Stimulated activated naive CD4-positive, alpha-beta T cell treated with Interleukin-2 at 50 U/mL for 16 hours (primary cell): ENCODE measurements at regions not wholly inside any gene's neighbourhood (a gene's known extent, or its start where the extent isn't known, plus 50 kb on each side); places are given as distances from the start of the nearest gene placed in this dataset.

ENCODE experiments used
- DNase-seq: peaks from one replicate; lab custom pipeline; 2025; lab: John Stamatoyannopoulos, UW

DNA sequence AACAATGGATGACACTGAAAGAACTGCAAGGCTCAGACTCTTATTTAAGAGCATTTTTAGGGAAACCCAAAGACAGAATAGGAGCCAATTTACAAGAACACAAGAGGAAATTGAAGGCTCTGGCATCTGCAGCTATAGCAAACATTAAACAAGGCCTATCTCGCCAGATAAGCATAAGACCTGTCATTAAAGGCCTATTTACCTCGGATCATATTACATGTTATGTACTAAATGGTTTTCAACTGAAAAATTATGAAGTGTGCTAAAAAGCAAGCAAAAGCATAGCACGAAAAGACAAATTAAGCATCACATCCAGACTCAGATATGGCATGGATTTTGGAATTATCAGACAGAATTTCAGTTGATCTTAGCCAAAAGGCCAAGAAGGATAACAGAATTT lies 617.1 kb downstream of the SQOR start:
- no peak for DNase-seq

DNA sequence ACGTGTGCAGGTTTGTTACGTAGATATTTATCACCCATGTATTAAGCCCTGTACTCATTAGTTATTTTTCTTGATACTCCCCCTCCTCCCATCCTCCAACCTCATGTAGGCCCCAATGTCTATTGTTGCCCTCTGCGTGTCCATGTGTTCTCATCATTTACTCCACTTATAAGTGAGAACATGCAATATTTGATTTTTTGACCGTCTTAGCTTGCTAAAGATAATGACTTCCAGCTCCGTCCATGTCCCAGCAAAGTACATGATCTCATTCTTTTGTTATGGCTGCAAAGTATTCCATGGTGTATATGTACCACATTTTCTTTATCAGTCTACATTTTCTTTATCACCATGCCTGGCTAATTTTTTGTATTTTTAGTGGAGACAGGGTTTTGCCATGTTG lies 623.2 kb downstream of the SQOR start:
- DNase-seq = no peak

DNA sequence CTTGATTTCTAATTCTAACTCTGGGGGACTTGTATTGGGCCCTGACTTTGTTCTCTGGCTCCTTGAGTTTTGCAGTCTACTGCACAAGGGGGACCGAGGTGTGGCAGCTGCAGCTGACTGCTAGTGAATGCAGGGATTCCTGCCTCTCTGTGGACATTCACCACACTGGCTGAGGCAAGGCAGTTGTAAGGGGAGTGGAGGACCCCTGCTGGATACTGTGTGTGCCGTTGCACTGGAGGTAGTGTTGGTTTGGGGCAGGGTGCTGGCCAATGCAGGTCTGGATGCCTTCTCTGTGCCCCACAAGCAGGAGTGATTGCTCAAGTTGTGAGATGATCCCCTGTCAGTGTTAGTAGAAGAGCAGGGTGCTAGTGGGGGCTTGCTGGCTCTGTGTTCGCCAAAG lies 626.1 kb downstream of the SQOR start:
- DNase-seq = no peak

DNA sequence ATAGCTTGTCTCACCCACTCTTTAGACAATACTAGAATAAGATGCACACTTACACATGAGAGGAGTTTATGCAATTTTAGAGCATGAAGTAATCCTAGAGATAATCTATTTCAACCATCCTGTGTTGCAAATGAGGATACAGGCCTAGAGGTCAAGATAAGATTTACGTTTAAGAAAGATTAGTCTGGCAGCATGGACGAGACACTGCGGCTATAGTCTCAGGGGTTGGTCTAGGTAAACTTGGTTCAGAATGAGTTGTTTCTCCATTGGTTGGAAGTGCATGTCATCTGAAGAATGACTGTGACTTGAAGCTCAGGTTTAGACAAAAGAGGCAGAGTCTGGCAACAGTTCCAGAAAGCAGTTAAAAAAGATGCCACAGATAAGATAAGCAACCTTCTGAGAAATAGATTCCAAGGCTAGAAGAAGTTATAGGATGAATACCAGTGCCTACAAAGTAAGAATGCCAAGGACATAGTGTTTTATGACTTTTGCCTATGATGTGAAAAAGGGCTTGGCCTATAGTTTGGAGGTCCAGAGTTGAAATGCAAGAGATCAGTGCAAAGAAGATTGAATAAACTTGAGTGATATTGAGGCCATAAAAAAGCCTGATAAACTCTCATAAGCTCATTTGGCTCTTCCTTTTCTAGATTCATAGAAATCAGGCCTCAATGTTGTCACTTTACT lies 631.0 kb downstream of the SQOR start:
- DNase-seq = no peak

DNA sequence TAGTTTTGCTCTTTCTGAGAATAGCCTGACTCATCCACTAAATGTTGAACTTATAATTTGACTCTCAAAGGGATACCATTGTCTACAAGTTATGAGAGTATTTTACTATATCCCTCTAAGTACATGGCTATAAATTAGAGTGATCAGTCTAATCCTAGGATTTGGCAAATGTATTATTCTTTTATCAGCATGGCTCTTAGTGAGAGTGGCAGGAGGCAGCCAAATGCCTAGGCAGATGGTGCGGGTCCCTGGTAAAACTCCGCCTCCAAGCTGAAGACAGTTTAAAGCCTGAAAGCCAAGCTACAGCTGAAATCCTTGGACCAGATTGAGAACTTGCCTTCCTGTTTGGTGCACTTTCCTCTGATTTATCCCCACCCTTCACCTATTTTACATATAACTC lies 631.8 kb downstream of the SQOR start:
- no peak for DNase-seq

DNA sequence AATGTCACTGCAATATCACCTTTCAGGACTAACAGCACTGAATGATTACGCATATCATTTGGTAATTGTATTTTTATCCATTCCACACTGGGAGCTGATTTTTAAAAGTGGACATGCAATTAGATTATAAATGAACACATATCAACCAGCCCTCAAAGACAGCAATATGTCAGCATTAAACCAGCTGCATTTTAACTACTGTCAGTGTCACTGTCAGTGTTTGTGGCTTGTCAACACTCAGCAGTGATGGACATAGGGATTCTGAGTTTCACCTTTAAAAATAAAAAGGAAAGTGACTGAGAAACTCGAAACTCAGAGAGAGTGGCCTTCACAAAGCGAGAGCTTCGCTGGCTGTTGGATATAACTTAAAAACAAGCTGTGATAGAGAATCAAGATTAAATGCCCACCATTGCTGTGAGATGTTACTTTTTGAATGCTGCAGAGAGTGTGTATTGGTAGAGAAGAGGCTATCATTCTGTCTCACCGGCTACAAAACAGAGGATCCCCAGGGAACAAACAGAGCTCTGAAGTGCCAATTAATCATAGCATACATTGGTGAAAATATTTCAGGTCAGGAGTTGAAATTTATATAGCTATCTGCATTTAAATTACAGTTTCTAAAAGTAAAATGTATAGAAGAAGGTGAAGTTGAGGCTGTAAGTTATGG lies 635.8 kb downstream of the SQOR start:
- DNase-seq = no peak

DNA sequence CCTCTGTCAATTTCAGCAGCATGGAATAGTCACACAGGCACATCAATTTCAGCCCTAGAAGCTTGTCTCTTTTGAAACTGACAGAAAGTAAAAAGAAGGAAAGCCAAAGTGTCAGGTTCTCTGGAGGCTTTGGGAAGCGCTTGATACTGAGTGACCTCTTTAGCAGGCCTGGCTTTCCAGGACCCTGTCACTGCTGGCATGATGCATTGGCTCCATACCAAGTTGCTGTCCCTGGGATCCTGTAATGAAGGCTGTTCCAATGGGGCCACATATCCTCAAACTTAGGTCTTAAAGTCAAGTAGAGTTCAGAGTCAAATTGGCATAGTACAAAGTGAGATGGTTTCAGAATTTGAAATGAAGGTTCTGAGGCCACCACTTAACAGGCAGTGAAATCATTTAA lies 640.9 kb downstream of the SQOR start:
- DNase-seq = no peak

DNA sequence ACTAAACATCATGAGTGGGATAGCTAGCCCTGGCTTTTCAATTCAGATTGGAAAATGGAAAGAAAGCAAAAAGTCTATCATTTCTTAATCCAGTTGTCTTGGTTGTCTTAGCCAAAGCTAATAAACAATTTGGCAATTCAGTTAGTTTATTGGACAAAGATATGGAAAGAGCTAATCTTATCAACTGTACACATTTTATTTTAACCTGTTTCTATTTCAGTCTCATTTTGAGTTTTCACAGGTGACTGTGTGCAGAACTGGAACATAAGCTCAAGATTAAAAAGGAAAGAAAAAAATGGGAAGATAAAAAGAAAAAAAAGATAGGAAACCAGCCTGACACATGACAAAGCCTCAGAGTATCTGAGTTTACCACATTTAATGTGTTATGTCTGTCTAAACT lies 642.6 kb downstream of the SQOR start:
- no peak for DNase-seq

DNA sequence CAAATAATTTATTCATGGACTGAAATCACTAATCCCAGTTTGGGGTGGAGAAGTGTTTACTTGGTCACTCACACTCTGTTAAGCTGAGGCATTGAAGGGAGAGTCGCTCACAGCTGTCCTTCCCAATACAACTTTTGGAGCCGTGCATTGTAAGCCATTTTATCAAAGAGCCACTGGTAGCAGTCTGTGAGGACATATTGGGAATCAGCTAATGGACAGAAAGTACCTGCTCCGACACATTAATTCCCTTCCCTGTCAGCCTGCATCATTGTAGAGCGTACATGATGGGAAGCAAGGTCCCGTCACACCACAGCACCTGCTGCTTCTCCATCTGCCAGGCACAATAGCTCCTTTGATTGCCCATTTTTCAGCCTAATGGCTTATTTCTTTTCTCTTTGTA lies 643.2 kb downstream of the SQOR start:
- DNase-seq = no peak

DNA sequence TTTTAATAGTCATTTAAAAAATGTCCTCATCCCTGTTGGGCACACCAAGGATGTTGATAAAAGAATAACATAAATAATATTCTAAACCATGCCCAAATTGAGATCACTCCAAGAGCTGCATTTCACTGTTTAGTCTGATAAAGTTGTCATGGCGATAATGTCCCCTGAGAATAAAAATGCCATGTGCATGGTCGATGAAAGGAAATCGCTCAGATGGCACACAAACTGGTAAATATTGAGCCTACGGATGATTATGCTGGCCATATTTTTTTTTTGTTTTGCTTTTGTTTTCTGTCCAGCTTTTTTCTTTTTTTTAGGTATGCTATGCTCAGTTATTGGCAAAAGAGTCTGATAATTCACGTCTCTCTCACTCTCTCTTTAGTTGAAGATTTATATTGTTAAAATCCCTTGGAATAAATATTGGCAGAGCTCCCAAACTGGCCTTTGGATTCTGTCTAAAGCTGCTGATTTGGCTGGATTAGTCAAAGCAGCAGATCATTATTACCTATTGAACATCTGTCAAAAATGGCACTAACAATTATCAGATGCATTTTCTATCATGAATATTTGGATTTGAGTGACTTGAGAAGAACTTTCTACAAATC lies 643.8 kb downstream of the SQOR start:
- no peak for DNase-seq

DNA sequence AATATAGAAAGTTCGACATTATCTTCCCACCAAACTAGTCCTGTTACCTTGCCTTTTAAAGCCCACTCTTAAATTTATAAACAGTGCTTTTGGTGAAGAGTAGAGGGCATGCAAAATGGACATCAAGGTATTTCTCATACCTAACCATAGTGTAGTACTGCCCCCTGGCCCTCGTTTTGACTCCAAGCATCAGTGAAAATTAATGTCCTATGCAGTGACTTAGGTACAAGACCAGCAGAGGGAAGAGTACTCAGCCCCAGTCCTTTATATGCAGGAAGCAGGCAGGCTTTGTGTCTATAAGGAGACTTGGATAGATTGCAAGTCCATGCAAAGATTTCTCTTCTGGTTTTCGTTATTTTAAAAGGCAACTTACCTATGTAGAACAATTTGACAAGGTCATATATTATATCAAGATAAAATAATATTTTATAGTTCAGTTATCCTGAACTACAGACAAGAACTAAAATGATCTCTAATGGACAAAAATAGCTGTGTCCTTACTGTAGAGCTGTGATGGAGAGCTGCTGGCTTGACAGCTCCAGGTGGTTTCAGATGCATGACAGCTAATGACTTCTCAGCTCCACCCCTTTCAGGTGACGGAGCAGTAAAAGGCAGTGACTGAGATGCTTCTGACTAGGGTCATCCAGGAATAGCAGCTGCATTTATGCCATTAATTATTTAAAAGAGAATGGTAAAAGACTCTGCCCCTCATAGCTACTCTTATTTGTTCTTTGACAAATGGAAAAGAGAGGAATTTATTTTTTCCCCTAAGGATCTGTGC lies 646.1 kb downstream of the SQOR start:
- no peak for DNase-seq

DNA sequence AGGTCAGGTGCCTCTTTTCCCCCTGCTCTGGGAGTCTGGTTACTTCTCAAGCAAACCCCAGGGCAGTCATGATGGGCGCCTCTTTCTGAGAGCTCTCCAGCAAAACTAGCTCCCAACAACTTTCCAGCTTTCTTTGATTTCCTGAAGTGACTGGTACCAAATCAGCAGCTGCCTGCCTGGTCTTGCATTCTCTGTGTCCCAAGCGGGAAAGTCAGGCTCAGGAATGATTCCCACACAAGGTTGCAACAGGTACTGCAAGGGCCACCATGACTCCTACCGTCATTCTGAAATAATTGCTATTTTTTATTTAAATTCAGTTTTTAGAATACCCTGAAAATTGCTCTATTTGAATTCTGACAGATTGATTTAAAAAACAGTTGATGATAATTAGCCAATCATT lies 658.7 kb downstream of the SQOR start:
- DNase-seq = no peak

DNA sequence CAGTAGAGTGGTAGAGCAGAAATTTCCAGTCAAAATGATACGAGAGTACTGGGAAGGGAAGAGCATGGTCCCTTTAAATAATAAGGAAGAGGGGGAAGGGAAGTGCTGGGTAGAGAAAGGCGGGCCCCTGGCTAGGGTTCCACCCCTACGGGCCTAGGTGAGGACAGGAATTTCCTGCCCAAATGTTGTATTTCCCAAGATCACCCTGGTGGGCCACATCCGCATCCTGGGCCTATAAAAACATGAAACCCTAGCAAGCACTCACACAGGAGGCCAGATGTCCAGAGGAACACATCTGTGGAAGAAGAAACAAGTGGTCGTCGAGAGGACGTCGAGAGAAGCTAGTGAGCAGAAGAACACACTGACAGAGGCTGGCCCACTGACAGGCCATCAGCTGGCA lies 661.2 kb downstream of the SQOR start:
- no peak for DNase-seq

DNA sequence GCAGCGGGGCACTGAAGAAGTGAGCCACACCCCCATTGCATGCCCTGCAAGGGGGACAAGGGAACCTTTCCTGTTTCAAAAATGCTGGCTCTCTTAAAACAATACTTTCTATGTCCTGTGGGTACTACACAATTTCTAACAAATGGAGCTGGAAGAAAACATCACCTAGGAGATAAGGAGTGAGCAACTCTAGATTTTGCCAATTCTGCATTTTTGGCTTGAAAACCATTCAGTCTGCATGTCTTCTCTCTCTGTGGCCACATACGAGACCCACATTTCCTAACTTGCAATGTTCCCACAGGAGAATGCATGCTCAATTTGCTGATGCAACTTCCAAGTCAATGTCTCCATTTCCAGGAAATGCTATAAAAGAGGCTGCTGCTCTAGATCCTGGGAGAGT lies 662.0 kb downstream of the SQOR start:
- DNase-seq = no peak

DNA sequence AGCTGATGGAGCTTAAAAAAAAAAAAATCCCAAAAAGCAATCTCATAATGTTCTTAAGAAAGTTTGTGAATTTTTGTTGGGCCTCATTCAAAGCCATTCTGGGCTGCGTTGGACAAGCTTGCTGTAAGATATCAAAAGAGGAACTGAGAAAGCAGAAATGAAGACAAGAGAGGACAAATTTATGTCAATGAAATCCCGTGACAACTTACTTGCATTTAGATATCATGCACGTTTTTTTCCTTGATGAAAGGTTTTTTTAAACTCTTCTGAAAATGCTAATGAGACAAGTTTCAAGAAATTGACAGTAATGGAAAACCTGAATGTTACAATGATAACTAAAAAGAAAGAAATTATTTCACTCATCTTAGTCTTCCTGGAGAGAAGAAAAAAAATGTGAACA lies 662.9 kb downstream of the SQOR start:
- DNase-seq = no peak

DNA sequence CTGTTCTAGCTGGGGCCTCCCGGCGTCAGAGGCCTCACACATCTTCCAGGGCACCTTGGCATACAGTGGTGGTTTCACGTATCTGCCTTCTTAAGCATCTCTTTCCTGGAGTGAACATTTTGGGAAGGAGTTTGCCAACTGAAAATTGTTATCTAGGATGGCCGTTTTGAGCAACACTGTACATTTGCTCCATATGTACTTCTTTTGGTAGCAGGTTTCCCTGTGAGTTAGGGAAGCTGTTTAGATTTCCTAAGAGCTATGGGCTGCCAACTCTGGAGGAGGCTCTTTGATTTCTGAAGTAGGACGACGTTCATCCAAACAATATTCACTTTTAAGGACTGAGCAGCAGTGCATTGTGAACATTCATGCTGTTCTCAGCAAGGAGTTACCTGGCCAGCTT lies 665.9 kb downstream of the SQOR start:
- no peak for DNase-seq

DNA sequence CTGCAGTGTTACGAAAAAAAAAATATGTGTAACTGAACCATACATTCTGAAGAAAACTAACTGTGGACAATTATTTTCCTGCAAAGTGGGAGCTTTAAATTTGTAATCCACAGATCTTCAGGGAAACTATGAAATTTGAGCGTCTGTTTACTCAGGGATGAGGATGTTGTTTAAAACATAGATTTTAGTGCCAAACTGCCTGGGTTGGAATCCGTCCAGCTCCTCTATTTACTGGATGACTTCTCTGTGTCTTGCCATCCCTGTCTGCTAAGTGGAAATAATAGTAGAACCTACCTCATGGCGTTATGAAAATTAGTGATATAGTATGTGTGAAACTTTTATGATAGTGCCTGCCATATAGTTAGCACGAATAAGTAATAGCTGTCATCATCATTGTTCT lies 666.5 kb downstream of the SQOR start:
- DNase-seq = no peak

DNA sequence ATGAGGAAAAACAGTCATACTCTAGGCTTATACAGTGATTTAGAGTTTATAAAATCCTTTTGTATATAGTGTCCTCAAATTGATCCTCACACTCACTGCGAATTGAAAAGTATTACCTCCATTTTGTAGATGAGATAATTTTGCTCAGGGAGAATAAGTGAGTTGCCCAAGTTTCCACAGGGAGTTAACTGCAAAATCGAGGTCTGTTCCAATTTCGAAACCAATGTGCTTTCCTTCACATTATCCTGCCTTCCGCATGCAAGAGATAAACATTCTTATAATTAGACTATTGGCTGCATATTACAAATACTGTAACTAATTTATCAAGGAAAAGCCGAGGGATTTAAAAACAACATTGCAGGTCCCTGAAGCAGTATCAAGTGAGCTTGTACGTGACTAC lies 667.0 kb downstream of the SQOR start:
- DNase-seq = no peak

DNA sequence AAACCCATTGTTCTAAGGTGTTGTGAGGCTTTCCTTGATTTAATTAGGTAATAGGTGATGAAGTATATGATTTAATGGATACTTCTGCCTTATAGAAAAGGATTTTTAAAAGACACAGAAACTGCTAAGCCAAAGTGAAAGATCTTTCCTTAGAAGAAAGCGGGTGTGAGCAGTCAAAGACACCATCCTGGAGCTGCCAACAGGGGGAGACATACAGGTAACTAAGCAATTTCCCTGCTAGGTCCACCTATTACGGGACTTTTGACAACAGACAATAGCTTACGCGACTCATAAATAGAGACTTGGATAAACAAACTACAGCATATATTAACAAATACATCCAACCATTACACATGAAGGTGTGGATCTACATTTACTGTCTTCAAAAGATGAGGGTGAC lies 669.5 kb downstream of the SQOR start:
- DNase-seq = no peak

DNA sequence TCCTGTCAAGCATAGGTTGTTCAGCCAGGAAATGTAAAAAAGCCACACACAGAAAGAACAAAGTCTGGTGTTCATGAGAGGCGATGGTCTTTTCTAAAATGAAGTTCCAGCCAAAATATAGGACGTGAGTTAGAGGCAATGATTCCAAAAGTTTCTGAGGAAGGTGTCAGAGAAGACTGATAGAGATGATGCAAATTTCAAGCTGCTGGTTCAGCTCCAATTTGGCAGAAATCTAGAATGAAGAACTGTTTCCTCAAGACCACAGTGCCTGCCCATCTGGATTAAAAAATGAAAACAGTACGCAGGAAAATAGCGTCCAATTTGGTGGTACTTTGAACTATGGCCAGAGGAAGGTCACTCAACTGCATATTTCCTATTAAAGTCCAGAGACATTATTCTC lies 672.9 kb downstream of the SQOR start:
- DNase-seq = no peak

DNA sequence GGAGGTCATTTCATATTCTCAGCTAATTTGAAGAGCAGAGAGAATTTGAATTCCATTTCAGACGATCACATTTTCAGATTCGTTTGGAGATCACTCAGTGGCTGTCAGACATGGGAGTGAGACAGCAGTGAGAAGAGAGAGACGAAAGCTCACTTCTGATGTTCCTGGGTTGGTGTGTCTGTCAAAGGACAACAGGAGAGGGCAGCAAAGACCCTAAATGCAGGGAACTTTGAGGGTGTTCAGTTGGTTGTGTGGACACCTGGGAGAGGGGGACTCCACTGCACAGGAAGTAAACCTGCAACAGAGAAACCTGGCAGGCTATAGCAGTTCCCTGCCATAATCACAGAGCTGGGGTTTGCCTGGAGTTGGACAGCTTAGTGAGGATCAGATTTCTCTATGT lies 675.1 kb downstream of the SQOR start:
- DNase-seq = no peak

DNA sequence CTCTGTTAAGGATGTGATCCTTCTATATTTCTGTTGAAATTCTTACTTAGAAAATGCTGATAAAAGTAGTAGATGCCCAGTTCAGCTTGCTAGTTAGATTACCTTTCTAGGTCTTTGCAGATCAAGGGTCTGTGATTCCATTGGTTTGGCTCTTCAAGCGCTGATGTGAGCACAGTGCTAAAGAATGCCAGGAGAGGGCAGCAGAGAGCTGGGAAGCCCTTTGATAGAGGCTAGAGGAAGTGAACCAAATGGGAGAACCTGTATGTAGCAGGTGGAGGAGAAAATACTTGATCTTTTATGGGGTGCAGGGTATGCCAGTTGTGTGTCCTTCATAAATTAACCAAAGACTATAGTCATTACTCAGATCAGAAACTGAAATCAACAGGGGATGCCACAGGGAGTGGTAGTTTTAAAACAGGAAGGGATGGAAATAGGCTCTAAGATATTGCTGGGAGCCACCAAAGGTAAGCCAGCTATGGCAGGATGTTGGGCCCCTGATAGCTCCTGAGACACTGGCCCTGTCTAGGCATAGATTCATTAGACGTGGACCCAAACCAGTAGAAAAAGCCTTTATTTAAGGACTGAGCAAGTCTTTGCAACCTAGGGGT lies 677.4 kb downstream of the SQOR start:
- peak; percentile 24 for DNase-seq

DNA sequence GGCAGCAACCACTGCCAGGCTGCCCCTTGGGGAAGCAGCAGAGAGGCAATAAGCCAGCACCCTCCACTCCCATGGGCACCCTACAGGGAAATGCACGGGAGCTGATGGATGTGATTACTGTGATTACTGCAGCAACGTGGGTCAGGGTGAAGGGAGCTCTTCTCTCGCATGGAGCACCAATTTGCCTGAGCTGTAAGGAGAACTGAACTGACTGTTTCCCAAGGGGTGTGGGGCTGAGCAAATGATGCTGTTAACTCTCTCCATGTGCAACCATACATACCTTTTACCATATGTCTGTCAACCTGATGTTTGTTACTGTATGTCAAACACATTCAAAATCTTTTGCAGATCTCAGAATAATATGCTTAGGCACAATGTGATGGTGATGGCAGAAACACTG lies 680.6 kb downstream of the SQOR start:
- no peak for DNase-seq
